ENCODE measurements at regions not wholly inside any gene's neighbourhood (a gene's known extent, or its start where the extent isn't known, plus 50 kb on each side); places are given as distances from the start of the nearest gene placed in this dataset.
"Not testable (repeated sequence)": the region's sequence is repeated elsewhere in the genome, so short reads cannot be mapped to it uniquely, and the experiment has no call there.

- no peaks in the 10 kb centered on the region for H3K4me1 ChIP-seq (ENCODE audit: control insufficient read depth in 1 of 2, insufficient read depth in 2 of 2, low read depth in 1 of 2, low read length in 1 of 2)
- DNase-seq, result no peak
- CTCF ChIA-PET, result no interaction called here
- H3K79me2 ChIP-seq (ENCODE audit: insufficient read depth), result no peaks in the 10 kb centered on the region
- POLR2A ChIA-PET, result no interaction called here
- H3F3A ChIP-seq (replicated peaks; ENCODE audit: insufficient read depth), result no peaks in the 10 kb centered on the region
- H3K9ac ChIP-seq, result no peak overlapping the region
- H2AFZ ChIP-seq (ENCODE audit: low read depth), result no peak overlapping the region
- H4K20me1 ChIP-seq (ENCODE audit: insufficient read depth), result no peaks in the 10 kb centered on the region
- H3K9me2 ChIP-seq, result no peaks in the 10 kb centered on the region
- no peak overlapping the region for H3K27ac ChIP-seq (ENCODE audit: low read depth in 2 of 2, low read length in 1 of 2)
- TF ChIP-seq CHD2 (IDR thresholded peaks at IDR 0.05; ENCODE audit: low read length, partially characterized antibody), result no peak
- no peak for TF ChIP-seq GATA2 (CRISPR knock-in tag; IDR thresholded peaks at IDR 0.05)
- TF ChIP-seq, protein P1, sequence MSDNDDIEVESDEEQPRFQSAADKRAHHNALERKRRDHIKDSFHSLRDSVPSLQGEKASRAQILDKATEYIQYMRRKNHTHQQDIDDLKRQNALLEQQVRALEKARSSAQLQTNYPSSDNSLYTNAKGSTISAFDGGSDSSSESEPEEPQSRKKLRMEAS (IDR thresholded peaks at IDR 0.05; ENCODE audit: low read depth), result no peak
- no peak for TF ChIP-seq SMC3 (IDR thresholded peaks at IDR 0.05; ENCODE audit: low read depth, low read length)
- TF ChIP-seq GABPA (IDR thresholded peaks at IDR 0.05; ENCODE audit: low read depth), result no peak
- no peak for TF ChIP-seq PBX3 (IDR thresholded peaks at IDR 0.05)
- no peak for TF ChIP-seq TEAD4 (IDR thresholded peaks at IDR 0.05; ENCODE audit: borderline replicate concordance, insufficient read depth)
- no peak for TF ChIP-seq USF2 (IDR thresholded peaks at IDR 0.05; ENCODE audit: borderline replicate concordance, low read depth, low read length)
- TF ChIP-seq, protein P2, sequence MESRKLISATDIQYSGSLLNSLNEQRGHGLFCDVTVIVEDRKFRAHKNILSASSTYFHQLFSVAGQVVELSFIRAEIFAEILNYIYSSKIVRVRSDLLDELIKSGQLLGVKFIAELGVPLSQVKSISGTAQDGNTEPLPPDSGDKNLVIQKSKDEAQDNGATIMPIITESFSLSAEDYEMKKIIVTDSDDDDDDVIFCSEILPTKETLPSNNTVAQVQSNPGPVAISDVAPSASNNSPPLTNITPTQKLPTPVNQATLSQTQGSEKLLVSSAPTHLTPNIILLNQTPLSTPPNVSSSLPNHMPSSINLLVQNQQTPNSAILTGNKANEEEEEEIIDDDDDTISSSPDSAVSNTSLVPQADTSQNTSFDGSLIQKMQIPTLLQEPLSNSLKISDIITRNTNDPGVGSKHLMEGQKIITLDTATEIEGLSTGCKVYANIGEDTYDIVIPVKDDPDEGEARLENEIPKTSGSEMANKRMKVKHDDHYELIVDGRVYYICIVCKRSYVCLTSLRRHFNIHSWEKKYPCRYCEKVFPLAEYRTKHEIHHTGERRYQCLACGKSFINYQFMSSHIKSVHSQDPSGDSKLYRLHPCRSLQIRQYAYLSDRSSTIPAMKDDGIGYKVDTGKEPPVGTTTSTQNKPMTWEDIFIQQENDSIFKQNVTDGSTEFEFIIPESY (IDR thresholded peaks at IDR 0.05; ENCODE audit: borderline replicate concordance, low read depth), result no peak
- TF ChIP-seq FOSL2 (IDR thresholded peaks at IDR 0.05; ENCODE audit: borderline replicate concordance, low read depth), result no peak
- no peak overlapping the region for H3K4me3 ChIP-seq (ENCODE audit: low read depth in 2 of 2, low read length in 1 of 2)
- H3K27me3 ChIP-seq (ENCODE audit: insufficient read depth), result peaks cover 7% of the 10 kb centered on the region; the same call in 1 of the 2 replicates
- H3K4me2 ChIP-seq, result no peak overlapping the region
- H3K9me3 ChIP-seq, result no peaks in the 10 kb centered on the region
- no peaks in the 10 kb centered on the region for H3K36me3 ChIP-seq (replicated peaks in 1 of 2; ENCODE audit: control insufficient read depth in 1 of 2, insufficient read depth in 2 of 2, low read length in 1 of 2)
- WGBS (ENCODE audit: low lambda C conversion rate), result 2% methylated on average over 3 of the region's 3 CpGs
Measured at GRCh38 chr5:2810644-2811043, 59.2 kb upstream of the IRX2 start.

- POLR2A ChIA-PET; H3K4me1 ChIP-seq (ENCODE audit: control insufficient read depth in 1 of 2, insufficient read depth in 2 of 2, low read depth in 1 of 2, low read length in 1 of 2); H3K9me3 ChIP-seq; DNase-seq; H3K79me2 ChIP-seq (ENCODE audit: insufficient read depth); H3F3A ChIP-seq (replicated peaks; ENCODE audit: insufficient read depth); H3K27me3 ChIP-seq (ENCODE audit: insufficient read depth); H3K9ac ChIP-seq; H3K4me2 ChIP-seq; CTCF ChIA-PET; H3K9me2 ChIP-seq; H3K36me3 ChIP-seq (replicated peaks in 1 of 2; ENCODE audit: control insufficient read depth in 1 of 2, insufficient read depth in 2 of 2, low read length in 1 of 2); H3K4me3 ChIP-seq (ENCODE audit: low read depth in 2 of 2, low read length in 1 of 2); H2AFZ ChIP-seq (ENCODE audit: low read depth); H3K27ac ChIP-seq (ENCODE audit: low read depth in 2 of 2, low read length in 1 of 2); H4K20me1 ChIP-seq (ENCODE audit: insufficient read depth): not testable (repeated sequence)
- 10% methylated on average over 5 of the region's 5 CpGs for WGBS (ENCODE audit: low lambda C conversion rate)
Measured at GRCh38 chr5:2807244-2807643, 55.8 kb upstream of the IRX2 start.
